Activated T-cell treated with anti-CD3 and anti-CD28 coated beads for 24 hours (primary cell): ENCODE measurements at regions not wholly inside any gene's neighbourhood (a gene's known extent, or its start where the extent isn't known, plus 50 kb on each side); places are given as distances from the start of the nearest gene placed in this dataset.
"Not testable (repeated sequence)": the region's sequence is repeated elsewhere in the genome, so short reads cannot be mapped to it uniquely, and the experiment has no call there.

Experiments used
- DNase-seq: peaks from one replicate; pipeline ENCODE4 v3.0.0-alpha.2; 2020; ENCODE audit warnings: low read depth

DNA sequence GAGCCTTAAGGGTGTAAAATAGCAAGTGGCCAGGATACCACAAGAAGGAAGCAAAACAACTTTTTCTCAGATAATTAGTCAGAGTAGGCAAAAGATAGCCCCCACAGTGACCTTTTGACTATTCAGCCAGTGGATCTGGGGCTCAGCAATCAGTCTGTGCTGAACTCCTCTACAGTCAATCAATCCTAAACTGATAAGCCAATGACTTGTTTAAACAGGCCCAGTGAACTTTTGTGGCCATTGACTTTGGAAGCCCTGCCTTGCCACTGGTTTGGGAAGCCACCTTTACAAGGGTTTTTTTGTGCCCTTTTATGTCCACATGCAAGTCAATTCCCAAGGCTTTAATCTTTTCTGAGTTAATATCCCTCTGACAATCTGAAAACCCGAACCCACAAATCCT, 1565.0 kb upstream of the WWC1 start:
- DNase-seq = no peak

DNA sequence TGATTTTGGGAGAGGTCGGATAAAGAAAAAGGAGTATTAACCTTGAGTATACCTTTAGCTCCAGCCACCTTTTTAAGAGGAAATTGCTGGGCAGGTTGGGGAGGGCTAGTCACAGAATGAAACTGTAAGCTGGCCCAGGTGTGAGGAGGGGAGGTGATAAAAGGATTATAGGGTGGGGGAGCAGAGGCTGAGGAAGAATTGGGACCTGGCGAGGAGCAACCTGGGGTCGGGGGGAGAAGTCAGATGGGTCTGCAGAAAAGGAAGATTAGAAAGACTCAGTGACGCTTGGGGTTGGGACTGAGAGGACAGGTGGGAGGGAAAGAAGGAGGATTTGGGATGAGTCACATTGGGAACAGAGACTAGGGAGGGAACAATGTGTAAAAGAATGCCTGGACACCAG, 1548.5 kb upstream of the WWC1 start:
- not testable (repeated sequence) for DNase-seq

DNA sequence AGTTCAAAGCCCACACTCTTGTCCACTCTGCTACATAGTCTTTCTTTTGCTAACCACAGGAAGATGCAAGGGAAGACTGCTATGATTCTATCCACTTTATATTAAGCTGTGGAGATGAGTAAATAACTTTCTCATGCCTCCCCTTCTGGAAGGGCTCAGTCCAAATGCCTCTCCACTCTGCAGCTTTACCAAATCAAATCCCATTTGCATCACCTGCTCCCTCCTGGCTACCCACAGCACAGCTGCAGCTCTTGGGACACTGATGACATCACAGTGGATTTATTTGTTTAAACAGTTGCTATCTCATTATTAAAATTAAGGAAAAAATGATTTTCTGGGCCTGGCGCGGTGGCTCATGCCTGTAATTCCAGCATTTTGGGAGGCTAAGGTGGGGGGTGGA, 1544.9 kb upstream of the WWC1 start:
- DNase-seq = no peak

DNA sequence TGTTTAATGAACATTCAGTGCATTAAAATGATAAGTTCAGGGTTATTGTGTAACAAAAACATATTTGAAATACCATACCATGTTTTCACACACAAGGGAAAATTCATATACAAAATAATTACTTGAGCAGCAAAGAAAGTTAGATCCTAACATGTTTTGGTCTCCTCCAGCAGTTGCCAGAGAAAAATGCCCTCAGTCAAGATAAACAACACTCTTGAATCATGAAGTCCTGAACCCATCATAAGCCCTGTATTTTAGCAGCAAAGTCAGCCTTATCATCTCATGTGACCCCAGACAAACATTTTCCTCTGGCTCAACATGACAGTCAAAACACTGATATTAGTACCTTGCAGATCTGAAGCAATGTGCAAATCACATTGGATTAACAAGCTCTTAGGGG, 1541.1 kb upstream of the WWC1 start:
- no peak for DNase-seq

DNA sequence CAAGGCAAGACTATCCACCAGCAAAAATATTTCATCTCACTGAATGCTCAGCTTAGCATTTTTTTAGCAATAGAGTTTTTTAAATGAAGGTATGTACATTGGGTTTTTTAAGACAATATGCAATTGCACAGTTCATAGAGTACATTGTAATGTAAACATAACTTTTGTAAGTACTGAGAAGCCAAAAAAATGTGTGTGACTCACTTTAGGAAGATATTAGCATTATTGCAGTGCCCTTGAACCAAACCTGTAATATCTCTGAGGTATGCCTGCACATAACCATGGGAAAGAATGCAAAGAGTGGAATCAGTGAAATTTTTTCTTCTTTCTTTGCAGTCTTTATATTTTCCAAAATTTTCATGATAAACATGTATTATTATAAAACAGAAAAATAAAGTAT, 1533.3 kb upstream of the WWC1 start:
- no peak for DNase-seq

DNA sequence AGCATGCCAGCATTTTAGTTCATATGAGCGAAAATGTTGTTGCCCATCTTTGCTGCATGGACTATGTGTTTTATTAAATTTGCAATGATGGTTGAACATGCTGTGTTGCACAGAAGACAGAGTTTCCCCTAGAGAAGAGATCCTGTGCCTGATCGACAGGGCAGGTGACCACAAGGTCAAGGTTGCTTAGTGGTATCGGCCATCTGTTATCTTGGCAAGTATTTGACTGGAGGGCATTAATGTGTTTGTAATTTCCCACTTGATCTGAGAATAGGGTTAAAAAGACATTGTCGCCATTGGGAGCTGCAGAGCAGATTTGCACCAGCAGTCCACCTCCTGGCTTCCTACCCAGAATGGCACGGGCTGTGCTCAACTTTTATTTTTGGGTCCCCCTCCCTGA, 1523.6 kb upstream of the WWC1 start:
- DNase-seq = no peak

DNA sequence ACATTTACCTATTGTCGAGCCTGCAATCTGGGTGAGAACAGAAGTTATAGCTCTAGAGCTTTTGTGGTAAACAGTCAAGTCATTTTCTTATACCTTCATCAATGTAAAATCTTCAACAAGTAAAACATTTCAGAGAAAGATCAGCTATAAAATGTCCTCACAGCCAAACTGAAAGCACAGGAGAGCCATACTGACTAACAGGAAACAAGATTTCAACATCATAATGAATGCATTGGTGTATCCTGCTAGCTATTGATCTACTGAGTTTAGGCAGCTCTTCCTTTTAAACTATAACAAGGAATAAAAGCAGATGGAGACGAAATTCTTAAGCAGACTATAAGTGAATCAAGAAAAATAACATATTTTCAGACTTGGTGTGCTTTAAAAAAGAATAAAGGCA, 1522.9 kb upstream of the WWC1 start:
- no peak for DNase-seq

DNA sequence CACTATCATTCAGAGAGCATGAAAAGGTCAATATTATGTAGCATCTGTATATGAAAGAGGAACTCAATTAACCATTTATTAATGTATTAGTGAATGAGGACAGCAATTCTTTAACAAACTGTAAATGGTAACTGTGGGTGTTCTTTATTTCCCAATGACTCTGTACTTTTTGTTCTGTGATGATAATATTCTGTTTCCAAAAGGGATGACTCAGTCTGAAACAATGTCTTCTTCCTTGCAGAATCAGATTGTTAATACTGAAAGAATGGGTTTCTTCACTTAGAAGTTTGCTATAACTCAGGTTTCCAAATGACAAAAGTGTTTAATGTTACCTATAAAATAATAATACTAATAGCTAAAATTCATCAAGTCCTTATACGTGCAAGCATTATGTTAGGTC, 1518.7 kb upstream of the WWC1 start:
- no peak for DNase-seq

DNA sequence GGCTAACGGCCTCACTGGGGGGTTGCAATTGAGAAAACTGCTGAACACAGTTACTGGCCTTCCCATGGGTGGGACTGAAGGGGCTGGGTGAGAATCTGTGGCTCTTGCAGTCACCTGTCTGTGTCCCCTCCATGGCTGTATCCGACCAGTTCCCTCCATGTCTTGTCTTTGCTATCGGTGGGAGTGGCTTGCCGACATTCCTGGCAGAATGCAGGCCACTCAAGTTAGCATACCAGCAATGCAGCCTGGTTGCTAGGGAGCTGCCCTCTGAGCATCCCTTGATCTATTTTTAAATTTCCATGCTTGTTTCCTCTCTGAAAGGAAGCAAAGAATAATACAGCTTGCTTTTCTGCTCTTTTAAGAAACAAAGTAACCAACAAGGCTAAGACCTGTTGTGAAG, 1509.7 kb upstream of the WWC1 start:
- no peak for DNase-seq

DNA sequence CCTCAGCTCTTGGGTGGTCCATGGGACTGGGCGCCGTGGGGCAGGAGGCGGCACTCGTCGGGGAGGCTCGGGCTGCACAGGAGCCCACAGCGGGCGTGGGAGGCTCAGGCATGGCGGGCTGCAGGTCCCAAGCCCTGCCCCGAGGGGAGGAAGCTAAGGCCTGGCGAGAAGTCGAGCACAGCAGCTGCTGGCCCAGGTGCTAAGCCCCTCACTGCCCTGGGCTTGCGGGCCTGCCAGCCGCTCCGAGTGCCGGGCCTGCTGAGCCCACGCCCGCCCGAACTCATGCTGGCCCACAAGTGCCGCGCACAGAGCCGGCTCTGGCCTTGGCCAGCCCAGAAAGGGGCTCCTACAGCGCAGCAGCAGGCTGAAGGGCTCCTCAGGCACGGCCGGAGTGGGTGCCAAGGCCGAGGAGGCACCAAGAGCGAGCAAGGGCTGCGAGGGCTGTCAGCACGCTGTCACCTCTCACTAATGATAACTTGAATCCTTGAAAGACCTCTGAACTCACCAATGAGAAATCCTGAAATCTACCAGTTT, 1506.8 kb upstream of the WWC1 start:
- DNase-seq = no peak

DNA sequence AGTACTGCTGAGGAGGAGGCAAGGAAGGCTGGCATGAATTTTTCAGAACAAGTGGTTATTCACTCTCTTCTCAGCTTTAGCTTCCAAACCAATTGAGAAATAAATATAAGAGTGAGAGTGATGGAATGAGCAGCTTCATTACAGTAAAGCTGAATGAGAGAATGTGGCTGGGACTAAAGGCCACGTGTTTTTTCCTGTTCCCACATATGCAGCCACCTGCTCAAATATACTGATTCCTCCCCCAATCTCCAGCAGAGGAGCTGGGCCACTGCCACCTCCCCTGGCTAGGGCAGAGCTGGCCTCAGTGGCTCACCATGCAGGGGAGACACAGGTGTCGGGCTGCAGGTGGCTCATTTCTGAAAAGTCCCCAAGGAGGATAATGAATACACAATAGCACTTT, 1505.3 kb upstream of the WWC1 start:
- DNase-seq = no peak

DNA sequence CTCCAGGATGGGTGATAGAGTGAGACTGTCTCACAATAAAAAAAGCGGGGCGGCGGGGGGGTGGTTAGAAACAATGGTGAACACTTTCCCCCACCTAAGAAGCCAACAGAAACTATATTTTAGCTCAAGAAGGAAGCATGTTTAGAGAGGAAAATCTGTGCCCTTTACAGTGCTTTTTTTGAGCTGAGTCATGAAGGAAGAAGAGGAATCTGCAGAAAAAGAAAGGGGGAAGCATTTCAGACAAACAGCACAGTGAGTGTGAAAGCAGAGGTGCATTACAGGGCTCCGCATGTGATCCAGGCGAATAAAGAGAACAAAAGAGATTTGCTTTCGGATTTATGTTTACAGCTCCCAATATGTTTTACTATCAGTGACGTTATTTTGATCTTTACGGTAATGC, 1504.6 kb upstream of the WWC1 start:
- DNase-seq = no peak

DNA sequence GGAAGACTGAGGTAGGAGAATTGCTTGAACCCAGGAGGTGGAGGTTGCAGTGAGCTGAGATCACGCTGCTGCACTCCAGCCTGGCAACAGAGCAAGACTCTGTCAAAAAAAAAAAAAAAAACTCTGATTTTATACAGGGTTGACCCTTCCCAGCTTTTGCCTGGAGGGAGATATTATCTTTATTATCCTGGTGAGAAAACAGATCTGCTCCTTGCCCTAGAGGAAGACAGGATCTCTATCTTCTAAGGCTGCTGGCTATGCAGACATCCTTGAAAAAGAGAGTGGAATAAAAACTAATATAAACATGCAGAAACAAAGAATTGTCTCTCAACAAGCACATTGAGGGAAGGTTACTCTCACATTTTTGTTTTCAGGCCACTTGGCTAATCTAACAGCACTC, 1503.4 kb upstream of the WWC1 start:
- DNase-seq = no peak

DNA sequence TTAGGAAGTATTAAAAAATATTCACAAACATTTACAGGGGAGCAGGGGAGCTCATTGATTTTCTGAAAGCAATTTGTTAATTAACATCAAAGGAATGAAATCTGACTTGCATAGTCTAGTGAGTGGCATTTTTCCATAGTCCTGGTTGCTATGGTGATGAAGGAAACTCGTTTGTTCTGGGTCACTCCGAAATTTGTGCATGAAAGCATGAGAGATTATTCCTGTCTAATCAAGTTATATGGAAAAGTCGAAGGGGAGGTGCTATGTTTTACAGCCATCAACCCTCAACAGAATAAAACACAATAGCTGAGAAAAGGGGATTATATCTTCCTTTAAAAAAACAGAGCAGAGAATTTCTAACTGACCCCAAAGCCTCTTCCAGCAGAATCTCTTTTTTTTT, 1495.7 kb upstream of the WWC1 start:
- DNase-seq = no peak

DNA sequence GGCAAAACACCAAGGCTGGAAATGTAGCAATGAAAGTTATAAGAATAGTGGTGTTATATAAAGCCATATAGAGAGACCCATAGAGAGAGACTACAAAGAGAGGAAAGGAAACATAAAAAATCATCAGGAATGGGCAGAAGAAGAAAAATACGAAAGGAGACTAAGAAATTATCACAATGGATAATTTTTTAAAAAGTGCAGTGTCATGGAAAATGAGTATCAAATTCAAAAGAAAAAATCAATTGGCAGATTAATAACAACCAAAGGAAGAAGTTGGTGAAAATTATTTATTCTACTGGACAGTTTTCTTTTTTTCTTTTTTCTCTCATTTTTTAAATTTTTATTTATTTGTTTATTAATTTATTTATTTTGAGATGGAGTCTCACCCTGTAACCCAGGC, 1488.4 kb upstream of the WWC1 start:
- no peak for DNase-seq

DNA sequence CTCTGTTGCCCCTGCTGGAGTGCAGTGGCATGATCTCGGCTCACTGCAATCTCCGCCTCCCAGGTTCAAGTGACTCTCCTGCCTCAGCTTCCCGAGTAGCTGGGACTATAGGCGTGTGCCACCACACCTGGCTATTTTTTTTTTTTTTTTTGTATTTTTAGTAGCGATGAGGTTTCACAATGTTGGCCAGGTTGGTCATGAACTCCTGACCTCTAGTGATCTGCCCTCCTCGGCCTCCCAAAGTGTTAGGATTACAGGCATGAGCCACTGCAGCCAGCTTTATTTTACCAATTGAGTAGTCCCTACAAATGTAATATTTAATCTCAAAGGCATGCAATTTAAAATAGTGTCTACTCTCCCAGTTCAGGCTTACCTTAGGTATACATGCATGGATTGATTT, 1487.2 kb upstream of the WWC1 start:
- DNase-seq = not testable (repeated sequence)

DNA sequence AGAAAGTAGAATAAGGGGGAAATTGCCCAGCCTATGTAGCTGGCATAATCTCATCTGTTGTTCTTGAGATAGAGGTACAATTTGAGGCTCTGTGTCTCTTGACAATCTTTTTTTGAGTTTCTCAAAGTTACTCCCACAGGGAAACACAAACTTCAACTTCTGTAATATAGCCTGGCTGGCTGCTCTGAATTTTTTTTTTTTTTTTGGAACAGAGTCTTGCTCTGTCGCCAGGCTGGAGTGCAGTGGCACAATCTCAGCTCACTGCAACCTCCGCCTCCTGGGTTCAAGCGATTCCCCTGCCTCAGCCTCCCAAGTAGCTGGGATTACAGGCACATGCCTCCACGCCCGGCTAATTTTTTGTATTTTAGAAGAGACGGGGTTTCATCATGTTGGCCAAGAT, 1486.8 kb upstream of the WWC1 start:
- DNase-seq = not testable (repeated sequence)

DNA sequence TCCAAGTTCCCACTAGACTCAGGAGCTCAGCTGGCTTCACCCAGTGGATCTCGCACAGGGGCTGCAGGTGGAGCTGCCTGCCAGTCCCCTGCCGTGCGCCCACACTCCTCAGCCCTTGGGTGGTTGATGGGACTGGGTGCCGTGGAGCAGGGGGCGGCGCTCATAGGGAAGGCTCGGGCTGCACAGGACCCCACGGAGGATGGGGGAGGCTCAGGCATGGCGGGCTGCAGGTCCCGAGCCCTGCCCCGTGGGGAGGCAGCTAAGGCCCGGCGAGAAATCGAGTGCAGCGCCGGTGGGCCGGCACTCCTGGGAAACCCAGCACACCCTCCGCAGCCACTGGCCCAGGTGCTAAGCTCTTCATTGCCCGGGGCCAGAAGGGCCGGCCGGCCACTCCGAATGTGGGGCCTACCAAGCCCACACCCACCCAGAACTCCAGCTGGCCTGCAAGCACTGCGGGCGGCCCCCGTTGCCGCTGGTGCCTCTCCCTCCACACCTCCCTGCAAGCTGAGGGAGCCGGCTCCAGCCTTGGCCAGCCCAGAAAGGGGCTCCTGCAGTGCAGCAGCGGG, 1481.3 kb upstream of the WWC1 start:
- DNase-seq = not testable (repeated sequence)

DNA sequence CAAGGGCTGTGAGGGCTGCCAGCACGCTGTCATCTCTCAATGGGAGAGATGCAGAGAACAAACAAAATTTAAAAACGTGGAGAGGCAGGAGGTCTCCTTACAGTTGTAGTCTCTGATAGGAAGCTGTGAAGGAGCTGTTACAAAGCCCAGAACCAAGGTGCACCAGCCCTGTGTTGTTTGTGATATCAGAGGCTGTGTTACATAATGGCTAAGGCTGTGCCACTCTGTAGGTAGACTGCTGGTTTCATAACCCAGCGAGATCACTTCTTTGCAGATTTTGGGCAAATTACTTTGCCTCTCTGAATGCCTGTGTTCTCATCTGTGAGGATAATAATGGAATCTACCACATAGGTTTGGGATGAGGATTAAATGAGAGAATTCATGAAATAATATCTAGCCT, 1480.7 kb upstream of the WWC1 start:
- no peak for DNase-seq

DNA sequence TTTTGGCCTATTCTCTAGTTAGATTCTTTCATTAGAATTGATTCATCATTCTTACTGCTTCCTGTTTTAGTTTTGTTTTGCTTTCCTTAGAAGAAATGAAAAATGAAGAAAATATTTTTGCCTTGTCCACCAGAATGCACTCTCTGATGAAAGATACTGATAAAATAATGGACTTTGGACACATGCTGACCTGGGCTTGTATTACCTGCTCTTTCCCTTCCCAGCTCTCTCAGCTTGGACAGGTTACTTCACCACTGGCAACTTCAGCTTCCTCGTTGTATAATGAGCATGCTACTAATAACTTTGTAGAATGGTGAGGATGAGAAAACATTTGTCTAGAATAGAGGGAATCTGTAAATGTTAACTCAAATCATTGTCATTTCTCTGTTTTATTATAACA, 1468.1 kb upstream of the WWC1 start:
- DNase-seq = no peak

DNA sequence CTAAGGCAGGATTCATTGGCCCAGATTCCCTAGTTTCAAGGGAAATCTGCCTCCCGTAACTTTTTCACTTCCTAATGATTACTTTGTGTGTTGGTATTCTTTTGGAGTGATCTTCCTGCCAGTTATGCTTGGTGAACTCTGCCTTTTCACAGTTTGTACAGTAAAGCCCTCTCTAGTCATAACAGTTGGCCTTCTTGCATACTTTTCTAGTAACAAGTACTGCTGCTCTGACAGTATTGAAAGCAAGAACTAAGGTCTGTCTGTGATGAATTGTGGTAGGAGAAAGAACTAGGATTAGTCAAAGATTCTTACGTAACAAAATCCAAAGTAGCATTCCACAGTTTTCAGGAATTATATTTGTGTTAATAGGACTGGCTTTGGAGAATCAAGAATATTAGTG, 1457.2 kb upstream of the WWC1 start:
- no peak for DNase-seq

DNA sequence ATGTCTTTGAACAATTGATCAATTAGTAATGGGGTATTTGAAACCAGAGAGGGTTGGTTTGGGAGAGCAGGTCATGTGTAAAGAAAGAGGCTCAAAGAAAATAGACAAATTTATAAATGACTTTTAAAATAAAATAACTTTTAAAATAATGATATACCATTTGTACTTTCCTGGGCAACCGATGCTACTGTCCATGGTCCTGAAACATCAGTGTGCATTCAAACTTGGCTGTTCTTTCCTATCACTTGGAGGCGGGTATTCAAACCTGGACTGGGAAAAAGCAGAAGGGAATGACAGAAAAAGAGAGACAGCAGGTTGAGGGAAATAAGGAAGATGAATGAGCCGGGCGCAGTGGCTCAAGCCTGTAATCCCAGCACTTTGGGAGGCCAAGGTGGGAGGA, 1446.4 kb upstream of the WWC1 start:
- no peak for DNase-seq

DNA sequence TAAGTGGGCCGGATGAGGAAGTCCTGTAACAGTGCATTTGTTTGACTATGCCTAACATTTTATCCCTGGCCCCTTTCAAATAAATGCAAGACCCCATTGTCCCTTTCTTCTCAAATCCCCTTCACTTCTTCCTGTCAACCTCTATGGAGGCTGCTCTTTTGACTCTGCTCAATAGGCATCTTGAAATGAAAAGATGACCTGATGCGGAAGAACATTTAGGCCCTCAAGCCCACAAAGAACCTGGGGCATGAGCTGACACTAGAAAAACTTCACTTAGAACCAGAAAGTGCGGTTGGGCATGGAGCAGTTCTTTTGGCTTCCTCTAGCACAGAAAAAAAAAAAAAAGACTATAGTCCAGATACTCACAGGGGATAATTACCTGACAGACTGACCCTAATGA, 1434.7 kb upstream of the WWC1 start:
- no peak for DNase-seq

DNA sequence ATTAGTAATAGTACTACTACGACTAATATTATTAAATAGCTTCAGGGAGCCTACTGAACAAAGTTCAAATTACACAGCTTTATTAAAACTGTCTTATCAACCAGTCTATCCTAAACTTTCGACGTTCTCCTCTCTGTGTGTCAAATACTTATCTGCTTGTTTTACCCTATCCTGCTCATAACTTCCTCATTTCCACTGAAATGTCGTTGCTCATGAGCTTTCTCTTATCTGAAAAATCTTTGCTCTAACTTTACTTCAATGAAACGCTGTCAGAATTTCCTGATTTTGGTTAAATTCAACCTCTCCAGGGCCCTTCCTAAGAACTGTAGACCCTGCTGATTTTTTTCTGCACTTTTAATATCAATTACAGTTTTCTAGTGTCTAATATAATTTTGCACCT, 1431.0 kb upstream of the WWC1 start:
- no peak for DNase-seq

DNA sequence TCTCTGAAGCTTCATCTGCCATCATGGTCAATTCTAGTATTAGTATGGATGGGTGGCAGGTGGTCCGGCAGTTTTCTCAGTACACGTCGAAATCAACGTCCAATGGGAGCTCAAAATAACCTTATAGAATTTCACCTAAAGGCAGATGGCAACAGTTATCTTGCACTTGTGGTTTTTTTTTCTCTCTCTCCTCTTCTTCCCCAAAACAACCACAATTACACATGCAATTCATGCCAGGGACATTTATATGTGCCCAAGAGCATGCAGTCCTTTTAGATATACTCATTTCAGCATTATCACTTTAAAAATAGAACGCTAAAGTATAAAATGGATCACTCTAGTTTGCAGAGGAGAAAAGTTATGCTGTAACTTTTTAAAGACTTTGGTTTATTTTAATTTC, 1428.9 kb upstream of the WWC1 start:
- DNase-seq = no peak
